OCI-LY1 (cell line): ENCODE measurements at regions not wholly inside any gene's neighbourhood (a gene's known extent, or its start where the extent isn't known, plus 50 kb on each side); places are given as distances from the start of the nearest gene placed in this dataset.

Source experiments
- CTCF ChIP-seq: fragments of 200-600 bp; sonication (generic), shearing (Covaris generic); IDR thresholded peaks from 2 replicates; pipeline ENCODE4 v1.5.1; 2017; ENCODE audit warnings: mild to moderate bottlenecking, antibody characterized with exemption, low read length, moderate library complexity, mixed read lengths
- EZH2 ChIP-seq: fragments of 200-600 bp; sonication (generic), shearing (Covaris generic); IDR thresholded peaks from 2 replicates; pipeline ENCODE4 v1.8.0; 2017; ENCODE audit warnings: borderline replicate concordance, mixed run types, mild to moderate bottlenecking, antibody characterized with exemption, low read length, moderate library complexity, mixed read lengths

GRCh38 chr22:48490500-48491411, 1336.9 kb downstream of the BRD1 start:
- TF ChIP-seq EZH2 (no peak), CTCF (no peak)
